A673 (cell line): ENCODE measurements at regions not wholly inside any gene's neighbourhood (a gene's known extent, or its start where the extent isn't known, plus 50 kb on each side); places are given as distances from the start of the nearest gene placed in this dataset.

ENCODE experiments used
- BruUV-seq: library from RNA; stranded (reverse); fragments of 400-500 nt; replicated peaks from 2 replicates; lab custom pipeline; 2021; lab: Mats Ljungman, UMichigan
- CTCF ChIA-PET: fragments of 300-600 bp; sonication (Branson Sonifier 250); formaldehyde crosslinking; loops from one replicate; lab custom pipeline; 2022; ENCODE audit warnings: antibody characterized with exemption; lab: Charles Lee
- POLR2A ChIA-PET: fragments of 300-600 bp; sonication (Branson Sonifier 250); formaldehyde crosslinking; loops from one replicate; lab custom pipeline; 2022; ENCODE audit warnings: antibody characterized with exemption; ENCODE audit not compliant: low non-redundant PET; lab: Charles Lee
- DNase-seq: peaks from one replicate; pipeline ENCODE4 v3.0.0-alpha.2; 2015; ENCODE audit warnings: low spot score
- H3K27ac ChIP-seq: fragments of 200-600 bp; sonication (generic); 2 replicates; pipeline ENCODE4 v1.5.1; 2016; ENCODE audit warnings: mixed run types, low read depth, mild to moderate bottlenecking, mixed read lengths, antibody characterized with exemption, low read length; ENCODE audit not compliant: poor library complexity, severe bottlenecking
- H3K27me3 ChIP-seq: fragments of 200-600 bp; sonication (generic); replicated peaks from 2 replicates; pipeline ENCODE4 v1.6.1; 2017; ENCODE audit warnings: mixed run types, low read depth, mild to moderate bottlenecking, mixed read lengths, antibody characterized with exemption, low read length; ENCODE audit not compliant: insufficient read depth, poor library complexity
- H3K36me3 ChIP-seq: fragments of 200-600 bp; sonication (generic); 2 replicates; pipeline ENCODE4 v1.6.1; 2016; ENCODE audit warnings: mixed run types, mild to moderate bottlenecking, mixed read lengths, antibody characterized with exemption, low read length; ENCODE audit not compliant: insufficient read depth, poor library complexity, severe bottlenecking
- H3K4me1 ChIP-seq: fragments of 200-600 bp; sonication (generic); 2 replicates; pipeline ENCODE4 v1.6.1; 2017; ENCODE audit warnings: mixed run types, mild to moderate bottlenecking, mixed read lengths, antibody characterized with exemption, low read length; ENCODE audit not compliant: insufficient read depth, poor library complexity, severe bottlenecking
- H3K4me3 ChIP-seq: fragments of 200-600 bp; sonication (generic); 2 replicates; pipeline ENCODE4 v1.5.1; 2016; ENCODE audit warnings: low read depth, mixed run types, mild to moderate bottlenecking, mixed read lengths, low read length; ENCODE audit not compliant: poor library complexity, severe bottlenecking
- H3K9me3 ChIP-seq: fragments of 200-600 bp; sonication (generic); 2 replicates; pipeline ENCODE4 v1.6.1; 2016; ENCODE audit warnings: mixed run types, low read depth, mild to moderate bottlenecking, mixed read lengths, antibody characterized with exemption, low read length; ENCODE audit not compliant: poor library complexity, severe bottlenecking
- CTCF ChIP-seq: fragments of 300-800, 200-600 bp; sonication (generic); conservative IDR thresholded peaks from 2 replicates; pipeline ENCODE4 v1.5.1; 2017; ENCODE audit warnings: low read depth, mild to moderate bottlenecking, antibody characterized with exemption, low read length, moderate library complexity, mixed read lengths
- EZH2 ChIP-seq: fragments of 200-600 bp; sonication (generic); IDR thresholded peaks from 2 replicates; pipeline ENCODE4 v1.6.1; 2017; ENCODE audit warnings: borderline replicate concordance, low read depth, mild to moderate bottlenecking, mixed read lengths, antibody characterized with exemption, low read length; ENCODE audit not compliant: poor library complexity, severe bottlenecking
- intact Hi-C: fragments of 100-400 bp; cut with micrococcal nuclease; formaldehyde crosslinking; loops from one replicate; pipeline ENCODE4 v1.10.0; 2022; ENCODE audit not compliant: unreplicated experiment

DNA sequence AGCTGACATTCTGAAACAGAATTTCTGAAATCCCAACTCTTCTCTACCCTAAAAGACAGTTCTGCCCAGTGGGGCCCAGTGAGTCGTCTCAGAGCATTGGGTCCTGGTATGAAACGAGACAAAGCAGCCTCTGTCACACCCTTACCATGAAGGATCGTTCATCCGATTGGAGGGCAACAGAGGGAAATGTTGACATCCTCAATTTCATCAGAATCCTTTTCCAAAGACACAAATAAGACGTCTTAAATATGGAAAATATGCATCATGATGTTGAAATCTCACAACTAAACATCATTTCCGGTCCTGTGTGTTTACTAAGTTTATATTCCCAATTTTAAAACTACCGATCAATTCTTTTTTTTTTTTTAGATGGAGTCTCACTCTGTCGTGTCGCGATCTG lies 112.1 kb upstream of the SLC45A1 start:
- CTCF ChIA-PET = interaction anchor here (0.6 kb wide), 1 partner anchor 189 kb away, joined by 9 read pairs; no protein-coding TSS in a partner anchor
- intact Hi-C loops = no loop called here
- Histone ChIP-seq H3K4me3 (no peak overlapping the region), H3K27me3 (no peaks in the 10 kb centered on the region), H3K4me1 (no peaks in the 10 kb centered on the region), H3K27ac (no peak overlapping the region), H3K36me3 (no peaks in the 10 kb centered on the region), H3K9me3 (no peaks in the 10 kb centered on the region)
- TF ChIP-seq CTCF (no peak), EZH2 (no peak)
- no TSS peak for BruUV-seq
- no peak for DNase-seq
- POLR2A ChIA-PET = interaction anchor here (0.6 kb wide), 1 partner anchor 9 kb away, joined by 6 read pairs; no protein-coding TSS in a partner anchor

DNA sequence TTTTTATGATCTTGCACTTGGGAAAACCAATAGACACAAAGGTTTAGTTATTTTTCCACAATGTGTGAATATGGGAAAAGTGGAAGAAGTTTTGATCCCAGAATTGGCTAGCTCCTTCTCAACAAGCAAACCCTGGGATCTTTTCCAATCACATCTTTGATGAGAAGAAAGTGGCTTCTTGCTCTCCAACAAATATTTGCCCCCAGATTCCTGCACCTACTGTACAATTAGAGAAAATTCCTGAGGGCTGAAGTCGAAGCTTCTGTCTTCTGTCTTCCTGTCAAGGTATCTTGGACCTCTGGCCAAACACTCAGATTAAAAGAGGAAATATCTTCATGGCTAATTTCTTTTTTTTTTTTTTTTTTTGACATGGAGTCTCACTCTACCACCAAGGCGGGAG lies 113.1 kb upstream of the SLC45A1 start:
- TF ChIP-seq EZH2 = no peak
- no peak for TF ChIP-seq CTCF
- ChIA-PET CTCF (interaction anchor here (0.6 kb wide), 1 partner anchor 188 kb away, joined by 9 read pairs; no protein-coding TSS in a partner anchor), POLR2A (no interaction called here)
- intact Hi-C loops = no loop called here
- Histone ChIP-seq H3K27ac (no peak overlapping the region), H3K36me3 (no peaks in the 10 kb centered on the region), H3K4me3 (no peak overlapping the region), H3K4me1 (no peaks in the 10 kb centered on the region), H3K27me3 (no peaks in the 10 kb centered on the region), H3K9me3 (no peaks in the 10 kb centered on the region)
- BruUV-seq = no TSS peak
- DNase-seq = no peak

DNA sequence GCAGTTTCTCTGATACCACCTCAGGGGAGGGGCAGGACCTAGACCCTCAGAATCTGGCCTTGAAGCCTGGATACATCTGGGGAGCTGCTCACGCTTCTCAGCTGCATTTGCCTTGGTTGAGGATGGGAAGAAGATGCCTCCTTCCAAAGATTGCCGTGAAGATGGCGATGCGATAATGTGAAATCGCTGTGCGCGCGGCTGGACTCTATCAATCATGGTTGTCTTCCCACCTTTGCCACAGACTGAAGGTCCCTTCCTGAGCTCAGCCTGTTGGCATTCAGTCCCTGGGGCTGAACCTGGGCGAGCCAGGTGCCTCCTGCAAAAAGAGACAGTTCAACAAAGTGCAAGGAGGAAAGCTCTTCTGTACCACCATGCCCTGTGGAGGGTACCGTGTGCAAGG lies 114.4 kb upstream of the SLC45A1 start:
- no peaks in the 10 kb centered on the region for H3K9me3 ChIP-seq
- intact Hi-C loops = no loop called here
- no peaks in the 10 kb centered on the region for H3K4me1 ChIP-seq
- no peaks in the 10 kb centered on the region for H3K27me3 ChIP-seq
- TF ChIP-seq EZH2 (no peak), CTCF (no peak)
- no TSS peak for BruUV-seq
- no peak overlapping the region for H3K27ac ChIP-seq
- ChIA-PET POLR2A (no interaction called here), CTCF (no interaction called here)
- no peak overlapping the region for H3K4me3 ChIP-seq
- DNase-seq = no peak
- no peaks in the 10 kb centered on the region for H3K36me3 ChIP-seq
